Fibroblast of mammary gland (primary cell): ENCODE measurements at regions not wholly inside any gene's neighbourhood (a gene's known extent, or its start where the extent isn't known, plus 50 kb on each side); places are given as distances from the start of the nearest gene placed in this dataset.
"Not testable (repeated sequence)": the region's sequence is repeated elsewhere in the genome, so short reads cannot be mapped to it uniquely, and the experiment has no call there.

Experiments
- DNase-seq: peaks from one replicate; pipeline ENCODE4 v3.0.0-alpha.2; 2010; ENCODE audit warnings: low read depth
- H3K4me3 ChIP-seq: 2 replicates; pipeline ENCODE4 v1.5.1; 2011; ENCODE audit warnings: low read depth, mild to moderate bottlenecking, low read length, moderate library complexity; ENCODE audit not compliant: control insufficient read depth
- CTCF ChIP-seq: conservative IDR thresholded peaks from 2 replicates; pipeline ENCODE4 v1.5.1; 2011; ENCODE audit warnings: low read depth, low read length, inconsistent platforms; ENCODE audit not compliant: control insufficient read depth, insufficient read depth

- H3K4me3 ChIP-seq: no peak overlapping the region
- DNase-seq: no peak
- no peak for TF ChIP-seq CTCF
These were observed 336.6 kb upstream of the API5 start for GRCh38 chr11:42975180-42975529.

GRCh38 chr11:42976636-42977217 lies 335.1 kb upstream of the API5 start:
- TF ChIP-seq CTCF: no peak
- no peak overlapping the region for H3K4me3 ChIP-seq
- no peak for DNase-seq

DNA sequence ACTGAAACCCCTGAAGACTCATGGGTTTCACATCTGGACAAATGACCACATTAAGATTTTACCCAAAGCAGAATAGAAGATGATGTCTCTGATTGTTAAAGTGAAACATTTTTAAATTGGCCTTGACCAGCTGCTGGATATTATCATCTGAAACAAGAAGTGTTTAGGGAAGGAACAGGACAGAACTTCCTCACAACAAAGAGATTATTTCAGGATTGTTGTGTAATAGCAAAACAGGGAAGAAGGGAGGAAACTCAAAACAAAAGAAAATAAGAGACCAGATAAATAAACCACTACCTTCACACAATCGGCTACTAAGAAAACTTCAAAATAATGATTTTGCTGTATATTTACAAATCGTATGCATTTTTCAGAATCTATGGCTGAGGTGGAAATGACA lies 319.2 kb upstream of the API5 start:
- no peak for DNase-seq
- H3K4me3 ChIP-seq: no peak overlapping the region
- no peak for TF ChIP-seq CTCF

GRCh38 chr11:42996421-42997307 lies 315.1 kb upstream of the API5 start:
- no peak for TF ChIP-seq CTCF
- no peak for DNase-seq
- H3K4me3 ChIP-seq: no peak overlapping the region

GRCh38 chr11:43004879-43005278 lies 306.9 kb upstream of the API5 start:
- not testable (repeated sequence) for H3K4me3 ChIP-seq, DNase-seq

DNA sequence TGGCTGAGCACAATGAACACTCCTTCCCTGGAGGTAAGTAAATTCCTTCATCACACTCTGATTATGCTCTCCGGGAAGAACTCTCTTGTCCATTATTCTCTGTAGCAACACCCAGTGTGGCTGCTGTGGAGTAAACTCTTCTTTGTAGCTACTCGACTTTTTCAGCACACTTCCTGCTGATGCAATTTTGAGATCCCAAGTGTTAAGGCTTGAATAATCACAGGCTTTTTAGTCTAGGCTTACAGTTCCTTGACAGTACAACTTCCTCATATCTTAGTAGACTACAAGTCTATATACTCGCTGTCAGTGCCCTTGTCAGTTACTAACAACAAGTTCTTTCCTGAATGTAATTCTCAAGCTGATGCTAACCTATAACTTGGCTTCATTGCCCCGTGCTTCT lies 301.8 kb upstream of the API5 start:
- no peak for TF ChIP-seq CTCF
- DNase-seq: no peak
- no peak overlapping the region for H3K4me3 ChIP-seq

- DNase-seq: no peak
- no peak overlapping the region for H3K4me3 ChIP-seq
- no peak for TF ChIP-seq CTCF
These were observed 299.2 kb upstream of the API5 start for GRCh38 chr11:43012606-43013005.
